ENCODE measurements at regions not wholly inside any gene's neighbourhood (a gene's known extent, or its start where the extent isn't known, plus 50 kb on each side); places are given as distances from the start of the nearest gene placed in this dataset.

DNA sequence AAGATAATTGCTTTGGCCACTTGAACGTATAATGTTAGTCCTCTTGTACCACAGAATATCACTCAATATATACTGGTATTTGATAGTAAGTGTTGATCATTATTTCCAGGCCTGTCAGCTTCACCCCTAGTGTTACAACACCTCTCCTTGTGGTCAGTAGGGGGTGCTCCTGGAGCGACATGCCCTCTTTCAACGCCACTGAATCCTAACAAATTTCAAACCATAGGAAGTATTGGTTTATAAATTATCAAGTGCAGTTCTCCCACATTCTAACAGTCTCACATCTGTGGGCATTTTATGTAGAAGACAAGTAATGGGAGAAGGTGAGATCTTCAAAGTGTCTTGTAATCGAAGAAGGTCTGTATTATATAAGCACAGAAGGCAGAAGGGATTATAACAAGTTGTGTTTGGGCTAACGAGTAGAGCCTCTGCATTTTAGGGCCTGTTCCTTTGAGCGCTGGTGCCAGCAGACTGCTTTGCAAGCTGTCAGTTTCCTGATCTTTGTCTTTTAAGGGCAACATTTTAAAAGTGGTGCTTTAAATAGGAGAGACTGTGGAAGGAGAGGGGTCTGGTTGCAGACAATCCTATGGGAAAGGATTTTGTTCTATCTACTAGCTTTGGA lies 57.1 kb upstream of the CEP162 start:
- TF ChIP-seq POLR2A (IDR thresholded peaks at IDR 0.05) (no peak), CTCF (IDR thresholded peaks at IDR 0.05) (peak in 1 of 4 experiments; percentile 22)

All from gastroesophageal sphincter (tissue), 3 donors.